Thoracic aorta (tissue), 2 donors: ENCODE measurements at regions not wholly inside any gene's neighbourhood (a gene's known extent, or its start where the extent isn't known, plus 50 kb on each side); places are given as distances from the start of the nearest gene placed in this dataset.

Source experiments
- ATAC-seq: fragments of 150-250 bp; one replicate; pipeline ENCODE4 v1.8.0; 2017; ENCODE audit warnings: low read depth; ENCODE audit not compliant: insufficient number of reproducible peaks, low FRiP score
- DNase-seq: peaks from one replicate; pipeline ENCODE4 v3.0.0-alpha.2; 2020; ENCODE audit warnings: low spot score
- H3K27ac ChIP-seq, 2 donors: fragments of 200-600 bp; sonication (generic); 1 replicate in 1 of 2; 2 replicates in 1 of 2; pipeline ENCODE4 v1.5.1; 2016; ENCODE audit warnings: mild to moderate bottlenecking in 2 of 2, moderate library complexity in 2 of 2
- H3K27me3 ChIP-seq: fragments of 200-600 bp; sonication (generic); replicated peaks from 2 replicates; pipeline ENCODE4 v1.6.0; 2016; ENCODE audit warnings: mild to moderate bottlenecking; ENCODE audit not compliant: insufficient read depth
- H3K36me3 ChIP-seq: fragments of 200-600 bp; sonication (generic); one replicate; pipeline ENCODE4 v1.5.1; 2016
- H3K4me1 ChIP-seq, 2 donors: fragments of 200-600 bp; sonication (generic); 1 replicate in 1 of 2; 2 replicates in 1 of 2; pipeline versions ENCODE4 v1.5.1 to v1.6.0; 2016; ENCODE audit warnings: low read depth in 2 of 2, mild to moderate bottlenecking in 1 of 2; ENCODE audit not compliant: control insufficient read depth in 1 of 2
- H3K4me3 ChIP-seq: fragments of 200-600 bp; sonication (generic); 2 replicates; pipeline ENCODE4 v1.5.1; 2016; ENCODE audit warnings: mild to moderate bottlenecking
- H3K9me3 ChIP-seq: fragments of 200-600 bp; sonication (generic); 2 replicates; pipeline ENCODE4 v1.5.1; 2016
- TF ChIP-seq, protein P1 (sequence below): fragments of 200-600 bp; sonication (generic); IDR thresholded peaks from one replicate; pipeline ENCODE4 v1.5.1; 2019; ENCODE audit warnings: antibody characterized with exemption

DNA sequence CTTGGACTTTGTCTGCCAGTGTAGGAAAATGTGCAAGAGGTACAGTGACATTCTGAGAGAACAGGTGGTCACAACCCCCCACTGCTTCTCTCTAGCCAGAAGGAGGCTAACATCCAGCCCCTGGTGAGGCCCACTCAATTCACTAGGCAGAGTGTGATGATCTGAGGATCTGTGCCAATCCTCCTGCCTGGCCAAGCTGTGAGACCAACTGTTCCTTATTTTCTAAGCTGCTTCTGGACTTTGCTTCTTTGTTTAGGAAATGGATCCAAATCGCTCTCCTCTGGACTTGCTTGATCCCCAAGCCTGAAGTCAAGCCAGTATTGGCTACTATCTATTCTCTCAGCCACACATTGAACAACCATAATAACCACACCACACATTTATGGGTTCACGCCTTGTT is 202.8 kb downstream of the PIK3C3 start:
- Histone ChIP-seq H3K4me3 (no peak overlapping the region), H3K36me3 (no peaks in the 10 kb centered on the region), H3K27me3 (no peaks in the 10 kb centered on the region), H3K9me3 (no peaks in the 10 kb centered on the region), H3K27ac (no peak overlapping the region), H3K4me1 (peaks cover 12 to 20% of the 10 kb centered on the region in 2 donors)
- no peak for ATAC-seq
- DNase-seq: no peak
- TF ChIP-seq, protein P1, sequence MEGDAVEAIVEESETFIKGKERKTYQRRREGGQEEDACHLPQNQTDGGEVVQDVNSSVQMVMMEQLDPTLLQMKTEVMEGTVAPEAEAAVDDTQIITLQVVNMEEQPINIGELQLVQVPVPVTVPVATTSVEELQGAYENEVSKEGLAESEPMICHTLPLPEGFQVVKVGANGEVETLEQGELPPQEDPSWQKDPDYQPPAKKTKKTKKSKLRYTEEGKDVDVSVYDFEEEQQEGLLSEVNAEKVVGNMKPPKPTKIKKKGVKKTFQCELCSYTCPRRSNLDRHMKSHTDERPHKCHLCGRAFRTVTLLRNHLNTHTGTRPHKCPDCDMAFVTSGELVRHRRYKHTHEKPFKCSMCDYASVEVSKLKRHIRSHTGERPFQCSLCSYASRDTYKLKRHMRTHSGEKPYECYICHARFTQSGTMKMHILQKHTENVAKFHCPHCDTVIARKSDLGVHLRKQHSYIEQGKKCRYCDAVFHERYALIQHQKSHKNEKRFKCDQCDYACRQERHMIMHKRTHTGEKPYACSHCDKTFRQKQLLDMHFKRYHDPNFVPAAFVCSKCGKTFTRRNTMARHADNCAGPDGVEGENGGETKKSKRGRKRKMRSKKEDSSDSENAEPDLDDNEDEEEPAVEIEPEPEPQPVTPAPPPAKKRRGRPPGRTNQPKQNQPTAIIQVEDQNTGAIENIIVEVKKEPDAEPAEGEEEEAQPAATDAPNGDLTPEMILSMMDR: no peak

DNA sequence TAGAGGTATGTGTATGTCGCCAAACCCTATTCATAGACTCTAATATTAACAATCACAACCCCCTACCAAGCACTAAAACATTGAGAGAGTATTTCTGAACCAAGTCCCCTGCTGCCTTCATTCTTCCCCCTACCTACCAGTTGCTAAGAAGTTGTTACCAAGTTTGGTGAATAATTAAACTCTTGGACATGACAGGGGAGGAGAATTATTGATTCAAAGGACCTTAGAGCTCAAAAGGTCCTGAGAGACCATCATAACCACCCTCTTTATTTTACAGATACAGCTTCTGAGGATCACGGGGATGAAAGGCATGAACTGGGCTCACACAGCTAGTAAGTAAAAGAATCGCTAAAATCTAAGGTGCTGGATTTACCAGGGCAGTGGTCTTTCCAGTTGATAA is 204.1 kb downstream of the PIK3C3 start:
- ATAC-seq: no peak
- no peak overlapping the region for H3K27ac ChIP-seq
- TF ChIP-seq, protein P1: no peak
- no peaks in the 10 kb centered on the region for H3K9me3 ChIP-seq
- H3K27me3 ChIP-seq: no peaks in the 10 kb centered on the region
- no peak for DNase-seq
- H3K4me1 ChIP-seq: peaks cover 12 to 20% of the 10 kb centered on the region in 2 donors
- no peak overlapping the region for H3K4me3 ChIP-seq
- no peaks in the 10 kb centered on the region for H3K36me3 ChIP-seq

GRCh38 chr18:42163321-42163720 is 208.3 kb downstream of the PIK3C3 start:
- no peaks in the 10 kb centered on the region for H3K27me3 ChIP-seq
- no peaks in the 10 kb centered on the region for H3K36me3 ChIP-seq
- ATAC-seq (no peak), DNase-seq (no peak)
- no peak overlapping the region for H3K27ac ChIP-seq
- H3K4me1 ChIP-seq: peaks cover 0 to 2% of the 10 kb centered on the region in 2 donors
- H3K4me3 ChIP-seq: no peak overlapping the region
- H3K9me3 ChIP-seq: no peaks in the 10 kb centered on the region
- TF ChIP-seq, protein P1: no peak

- Histone ChIP-seq H3K36me3 (no peaks in the 10 kb centered on the region), H3K4me3 (no peak overlapping the region), H3K4me1 (no peaks in the 10 kb centered on the region), H3K9me3 (no peaks in the 10 kb centered on the region), H3K27ac (no peak overlapping the region), H3K27me3 (no peaks in the 10 kb centered on the region)
- no peak for ATAC-seq
- TF ChIP-seq, protein P1: no peak
- no peak for DNase-seq
Measured at GRCh38 chr18:42164556-42164955, 209.5 kb downstream of the PIK3C3 start.

- TF ChIP-seq, protein P1: no peak
- H3K4me1 ChIP-seq: no peaks in the 10 kb centered on the region
- ATAC-seq: no peak
- no peak for DNase-seq
- no peaks in the 10 kb centered on the region for H3K27me3 ChIP-seq
- H3K27ac ChIP-seq: no peak overlapping the region
- H3K4me3 ChIP-seq: no peak overlapping the region
- H3K36me3 ChIP-seq: no peaks in the 10 kb centered on the region
- H3K9me3 ChIP-seq: no peaks in the 10 kb centered on the region
Measured at GRCh38 chr18:42165922-42166513, 211.0 kb downstream of the PIK3C3 start.
